CD4-positive, alpha-beta T cell treated with Interleukin-4 for 1 hour (primary cell): ENCODE measurements at regions not wholly inside any gene's neighbourhood (a gene's known extent, or its start where the extent isn't known, plus 50 kb on each side); places are given as distances from the start of the nearest gene placed in this dataset.

ENCODE experiments used
- DNase-seq, 2 donors: peaks; one replicate each; pipeline ENCODE4 v3.0.0-alpha.2; 2020 to 2022

- DNase-seq = no peak
Measured at GRCh38 chr9:72431036-72431435, 66.0 kb upstream of the ZFAND5 start.

- no peak for DNase-seq
Measured at GRCh38 chr9:72428329-72428728, 63.3 kb upstream of the ZFAND5 start.

DNA sequence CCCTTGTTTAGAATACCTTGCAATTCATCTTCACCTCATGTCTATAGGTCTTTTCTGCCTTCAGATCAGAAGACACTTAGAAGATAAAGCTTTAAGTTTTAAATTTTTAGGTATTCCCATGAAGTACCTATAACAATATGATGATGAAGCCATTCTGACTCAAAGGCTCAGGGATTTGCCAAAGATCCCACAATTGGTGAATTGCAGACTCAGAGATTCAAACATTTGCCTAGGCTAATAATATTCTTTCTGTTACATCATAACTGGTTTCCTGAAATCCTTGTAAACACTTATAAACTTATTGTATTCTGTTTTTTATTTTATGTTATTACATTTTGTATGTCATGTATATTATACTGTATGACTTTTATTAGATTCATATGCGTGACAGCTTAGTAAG lies 62.8 kb upstream of the ZFAND5 start:
- DNase-seq = no peak

- peak; percentile 12 to 14 for DNase-seq
Measured at GRCh38 chr9:72424131-72424530, 59.1 kb upstream of the ZFAND5 start.

- no peak for DNase-seq
Measured at GRCh38 chr9:72422214-72422613, 57.2 kb upstream of the ZFAND5 start.

DNA sequence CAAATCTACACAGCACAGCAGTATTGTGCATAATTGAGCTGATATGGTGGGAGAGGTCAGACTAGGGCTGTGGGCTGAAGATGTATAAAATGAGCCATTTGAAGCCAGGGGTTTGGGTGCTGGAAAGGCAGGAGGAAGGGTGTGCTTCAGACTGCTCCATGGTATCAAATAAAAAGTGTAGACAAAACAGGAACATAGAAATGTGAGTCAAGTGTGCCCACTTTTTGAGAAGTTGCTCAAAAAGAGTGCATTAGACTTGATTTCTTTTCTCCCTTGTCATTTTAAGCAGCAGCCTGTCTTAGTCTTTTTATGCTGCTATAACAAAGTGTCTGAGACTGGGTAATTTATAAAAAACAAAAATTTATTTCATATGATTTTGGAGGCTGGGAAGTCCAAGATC lies 55.8 kb upstream of the ZFAND5 start:
- DNase-seq = no peak

DNA sequence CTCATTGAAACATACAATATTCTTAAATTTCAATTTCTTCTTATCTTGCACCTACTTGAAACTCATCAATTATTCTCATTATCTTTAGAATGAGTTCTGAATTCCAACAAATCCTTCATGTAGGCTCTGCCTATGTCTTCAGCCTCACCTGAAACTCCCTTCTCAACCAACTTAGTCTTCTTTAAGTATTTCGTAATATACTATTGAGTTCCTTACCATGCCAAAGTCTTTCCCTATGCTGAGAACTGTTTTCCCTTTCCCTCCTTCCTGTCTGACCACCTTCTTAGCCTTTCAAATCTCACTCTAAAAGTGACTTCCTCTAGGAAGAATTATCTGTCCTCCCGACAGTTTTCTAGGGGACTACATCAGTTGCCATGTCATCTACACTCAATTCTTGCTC lies 50.9 kb upstream of the ZFAND5 start:
- no peak for DNase-seq

DNA sequence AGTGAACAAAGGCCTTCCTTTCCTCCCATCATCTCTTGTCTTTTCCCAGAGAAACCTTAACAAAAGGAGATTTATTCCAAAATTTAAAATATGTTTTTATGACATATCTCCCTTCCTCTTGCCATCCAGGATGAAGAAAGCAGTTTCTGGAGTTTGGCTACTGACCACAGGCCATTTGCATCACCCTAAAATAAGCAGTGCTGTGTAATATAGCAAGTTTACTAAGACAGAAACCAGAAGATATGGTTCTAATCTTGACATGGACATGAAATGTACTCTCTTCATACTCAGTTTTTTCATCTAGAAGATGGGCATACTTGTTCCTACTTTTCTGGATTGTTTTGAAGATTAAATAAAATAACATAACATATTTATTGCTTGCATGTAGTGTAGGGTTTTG lies 50.2 kb upstream of the ZFAND5 start:
- no peak for DNase-seq
